ENCODE measurements at regions not wholly inside any gene's neighbourhood (a gene's known extent, or its start where the extent isn't known, plus 50 kb on each side); places are given as distances from the start of the nearest gene placed in this dataset.

GRCh38 chr4:116427666-116428065 lies 657.7 kb downstream of the TRAM1L1 start:
- no peak for DNase-seq (ENCODE audit: low spot score)

- no peak for DNase-seq (ENCODE audit: low spot score)
Measured at GRCh38 chr4:116413222-116413621, 672.2 kb downstream of the TRAM1L1 start.

GRCh38 chr4:116401293-116401692 lies 684.1 kb downstream of the TRAM1L1 start:
- no peak for DNase-seq (ENCODE audit: low spot score)

GRCh38 chr4:116400480-116400879 lies 684.9 kb downstream of the TRAM1L1 start:
- no peak for DNase-seq (ENCODE audit: low spot score)

GRCh38 chr4:116397714-116398113 lies 687.7 kb downstream of the TRAM1L1 start:
- DNase-seq (ENCODE audit: low spot score): no peak

- no peak for DNase-seq (ENCODE audit: low spot score)
Measured at GRCh38 chr4:116397291-116397690, 688.1 kb downstream of the TRAM1L1 start.

- DNase-seq (ENCODE audit: low spot score): no peak
Measured at GRCh38 chr4:116395408-116395807, 690.0 kb downstream of the TRAM1L1 start.

GRCh38 chr4:116391020-116391419 lies 694.4 kb downstream of the TRAM1L1 start:
- DNase-seq (ENCODE audit: low spot score): no peak

- no peak for DNase-seq (ENCODE audit: low spot score)
Measured at GRCh38 chr4:116389139-116389538, 696.2 kb downstream of the TRAM1L1 start.

- no peak for DNase-seq (ENCODE audit: low spot score)
Measured at GRCh38 chr4:116387937-116388474, 697.4 kb downstream of the TRAM1L1 start.

- DNase-seq (ENCODE audit: low spot score): no peak
Measured at GRCh38 chr4:116386856-116387255, 698.5 kb downstream of the TRAM1L1 start.

GRCh38 chr4:116385583-116385982 lies 699.8 kb downstream of the TRAM1L1 start:
- DNase-seq (ENCODE audit: low spot score): no peak

GRCh38 chr4:116374815-116375214 lies 710.6 kb downstream of the TRAM1L1 start:
- DNase-seq (ENCODE audit: low spot score): no peak

GRCh38 chr4:116362583-116362982 lies 722.8 kb downstream of the TRAM1L1 start:
- DNase-seq (ENCODE audit: low spot score): no peak

- no peak for DNase-seq (ENCODE audit: low spot score)
Measured at GRCh38 chr4:116361790-116362189, 723.6 kb downstream of the TRAM1L1 start.

GRCh38 chr4:116358633-116359222 lies 726.6 kb downstream of the TRAM1L1 start:
- DNase-seq (ENCODE audit: low spot score): peak; percentile 61

- DNase-seq (ENCODE audit: low spot score): no peak
Measured at GRCh38 chr4:116357758-116358157, 727.6 kb downstream of the TRAM1L1 start.

GRCh38 chr4:116346750-116347149 lies 738.6 kb downstream of the TRAM1L1 start:
- no peak for DNase-seq (ENCODE audit: low spot score)

GRCh38 chr4:116343809-116344208 lies 741.6 kb downstream of the TRAM1L1 start:
- no peak for DNase-seq (ENCODE audit: low spot score)

- DNase-seq (ENCODE audit: low spot score): no peak
Measured at GRCh38 chr4:116342143-116342542, 743.2 kb downstream of the TRAM1L1 start.

- DNase-seq (ENCODE audit: low spot score): no peak
Measured at GRCh38 chr4:116332508-116332907, 752.9 kb downstream of the TRAM1L1 start.

GRCh38 chr4:116328261-116328860 lies 757.0 kb downstream of the TRAM1L1 start:
- no peak for DNase-seq (ENCODE audit: low spot score)

GRCh38 chr4:116323606-116324005 lies 761.8 kb downstream of the TRAM1L1 start:
- no peak for DNase-seq (ENCODE audit: low spot score)

GRCh38 chr4:116321471-116321870 lies 763.9 kb downstream of the TRAM1L1 start:
- no peak for DNase-seq (ENCODE audit: low spot score)

Data from GM03348 (cell line).